Non-pigmented ciliary epithelial cell (primary cell): ENCODE measurements at regions not wholly inside any gene's neighbourhood (a gene's known extent, or its start where the extent isn't known, plus 50 kb on each side); places are given as distances from the start of the nearest gene placed in this dataset.
"Not testable (repeated sequence)": the region's sequence is repeated elsewhere in the genome, so short reads cannot be mapped to it uniquely, and the experiment has no call there.

Experiments used
- DNase-seq: peaks from one replicate; pipeline ENCODE4 v3.0.0-alpha.2; 2010; ENCODE audit warnings: low read depth

DNA sequence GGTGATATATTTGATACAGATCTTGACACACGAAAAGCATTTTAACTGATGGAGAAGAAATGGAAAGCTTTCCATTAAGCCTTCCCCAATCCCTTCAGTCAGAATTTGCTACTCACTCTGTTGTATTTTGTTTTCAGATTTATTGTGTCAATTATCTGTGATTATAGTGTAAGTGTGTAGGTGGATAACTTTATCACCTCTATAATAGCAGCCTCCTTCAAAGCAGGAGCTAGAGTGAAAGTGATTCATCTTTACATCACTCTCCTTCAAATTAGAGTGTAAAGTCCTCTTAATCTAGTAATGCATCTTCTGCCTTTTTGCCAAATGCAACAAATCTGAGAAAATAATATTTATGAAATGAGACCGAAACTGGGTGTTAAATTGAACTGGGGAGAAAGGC, 459.7 kb upstream of the ZP4 start:
- DNase-seq = no peak

DNA sequence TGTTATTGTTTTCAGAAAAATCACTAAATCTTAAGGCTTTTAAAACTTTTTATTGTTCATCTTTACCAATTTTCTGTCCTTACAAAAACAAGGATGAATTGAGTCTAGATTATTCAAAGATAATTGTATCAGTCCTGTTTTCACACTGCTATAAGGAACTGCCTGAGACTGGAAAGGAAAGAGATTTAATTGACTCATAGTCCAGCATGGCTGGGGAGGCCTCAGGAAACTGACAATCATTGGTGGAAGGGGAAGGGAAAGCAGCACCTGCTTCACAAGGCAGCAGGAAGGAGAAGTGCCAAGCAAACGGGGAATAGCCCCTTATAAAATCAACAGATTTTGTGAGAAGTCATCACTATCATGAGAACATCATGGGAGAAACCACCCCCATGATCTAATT, 455.6 kb upstream of the ZP4 start:
- DNase-seq = no peak

DNA sequence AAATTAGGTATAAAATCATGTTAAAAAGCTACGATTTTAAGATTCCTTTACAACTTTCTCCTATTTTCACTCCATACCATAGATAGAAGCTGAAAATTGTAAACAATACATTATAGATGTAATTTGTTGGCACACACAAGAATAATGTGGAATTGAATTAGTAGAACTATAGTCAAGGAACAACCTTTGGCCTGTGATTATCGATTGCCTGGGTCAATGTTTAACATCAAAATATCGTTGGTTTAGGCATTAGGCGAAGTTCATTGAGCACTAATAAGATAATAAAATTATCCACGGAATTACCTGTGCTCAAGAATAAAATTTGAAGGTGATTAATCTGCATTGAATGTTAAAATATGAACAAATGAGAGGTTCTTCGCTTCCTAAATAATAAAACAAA, 455.1 kb upstream of the ZP4 start:
- DNase-seq = no peak

DNA sequence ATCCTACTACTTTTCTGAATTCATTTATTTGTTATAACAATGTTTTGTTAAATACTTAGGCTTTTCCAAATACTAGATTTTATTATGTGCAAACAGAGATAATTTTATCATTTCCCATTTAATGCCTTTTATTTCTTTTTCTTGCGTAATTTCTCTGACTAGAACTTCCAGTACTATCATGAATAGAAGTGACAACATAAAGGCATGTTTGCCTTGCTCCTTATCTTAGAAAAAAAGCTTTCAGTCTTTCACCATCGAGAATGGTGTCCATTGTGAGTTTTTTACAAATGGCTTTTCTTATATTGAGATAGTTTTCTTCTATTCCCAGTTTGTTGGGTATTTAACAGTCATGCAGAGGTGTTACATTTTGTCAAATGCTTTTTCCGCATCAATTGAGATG, 453.1 kb upstream of the ZP4 start:
- DNase-seq = no peak

DNA sequence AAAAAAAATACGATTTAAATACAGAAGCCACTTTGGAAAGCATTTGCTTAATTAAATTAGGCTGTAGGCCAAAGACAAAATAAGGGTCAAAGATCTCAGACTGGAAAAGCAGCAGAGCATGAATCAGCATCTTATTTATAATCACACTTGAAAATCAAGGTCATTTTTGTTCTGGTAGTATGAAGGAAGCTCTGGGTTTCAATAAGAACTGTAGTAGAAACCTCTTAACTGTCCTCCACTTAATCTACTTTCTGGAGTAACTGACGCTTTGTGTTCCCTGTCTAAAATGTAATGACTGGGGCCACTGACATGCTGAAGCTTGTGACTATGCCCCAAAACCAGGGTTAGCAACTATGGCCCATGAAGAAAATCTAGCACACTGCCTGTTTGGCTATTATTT, 450.7 kb upstream of the ZP4 start:
- no peak for DNase-seq

DNA sequence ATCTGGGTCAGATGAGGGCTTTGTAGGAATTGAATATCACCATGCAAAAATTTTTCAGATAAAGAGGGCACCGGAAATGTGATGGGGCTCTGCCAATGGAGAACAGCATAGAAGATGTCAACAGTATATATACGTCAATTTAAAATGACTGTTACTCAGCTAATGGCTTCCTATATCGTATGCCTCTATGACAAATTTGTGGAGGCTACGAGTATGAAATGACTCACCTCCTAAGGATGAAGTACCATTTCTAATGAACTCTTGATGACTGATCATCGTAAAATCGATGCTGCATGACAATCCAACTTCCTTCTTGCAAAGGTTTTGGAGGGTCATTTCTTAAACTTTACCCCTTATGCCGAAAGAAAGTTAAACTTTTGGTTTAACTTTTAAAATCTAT, 450.3 kb upstream of the ZP4 start:
- no peak for DNase-seq

DNA sequence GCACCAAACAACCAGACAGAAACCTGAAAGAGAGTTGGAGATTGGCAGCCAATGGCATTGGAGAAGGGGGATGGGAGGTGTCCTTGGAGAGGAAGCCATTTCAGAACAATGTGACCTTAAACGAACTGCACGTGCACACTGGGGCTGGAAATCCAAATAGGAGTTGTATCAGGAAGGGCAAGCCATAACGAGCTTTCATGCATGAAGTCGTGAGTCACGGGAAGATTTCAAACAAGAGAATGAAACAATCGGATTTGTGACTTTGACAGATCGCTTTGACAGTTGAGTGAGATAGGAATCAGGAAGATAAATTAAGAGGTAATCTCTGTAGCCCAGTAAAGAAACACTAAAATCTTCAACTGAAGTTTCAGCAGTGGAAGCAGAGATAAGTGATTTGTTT, 445.8 kb upstream of the ZP4 start:
- no peak for DNase-seq

DNA sequence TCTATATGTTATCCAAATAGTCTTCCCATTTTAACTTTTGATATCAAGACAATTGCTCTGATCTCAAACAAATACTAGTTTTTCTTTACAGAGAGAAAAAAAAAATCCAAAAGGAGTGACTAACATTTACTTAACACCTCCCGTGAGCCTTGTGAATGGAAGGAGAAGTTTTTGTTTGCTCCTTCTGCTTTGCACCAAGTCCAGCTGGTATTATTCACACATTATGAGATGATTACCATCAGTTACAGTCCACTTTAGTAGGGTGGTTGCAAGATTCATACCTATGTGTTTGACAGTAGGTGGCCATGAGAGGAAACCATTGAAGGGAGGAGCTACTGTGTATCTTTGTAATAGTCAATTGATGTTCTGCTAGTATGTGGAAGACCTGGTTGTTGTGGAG, 443.4 kb upstream of the ZP4 start:
- no peak for DNase-seq

DNA sequence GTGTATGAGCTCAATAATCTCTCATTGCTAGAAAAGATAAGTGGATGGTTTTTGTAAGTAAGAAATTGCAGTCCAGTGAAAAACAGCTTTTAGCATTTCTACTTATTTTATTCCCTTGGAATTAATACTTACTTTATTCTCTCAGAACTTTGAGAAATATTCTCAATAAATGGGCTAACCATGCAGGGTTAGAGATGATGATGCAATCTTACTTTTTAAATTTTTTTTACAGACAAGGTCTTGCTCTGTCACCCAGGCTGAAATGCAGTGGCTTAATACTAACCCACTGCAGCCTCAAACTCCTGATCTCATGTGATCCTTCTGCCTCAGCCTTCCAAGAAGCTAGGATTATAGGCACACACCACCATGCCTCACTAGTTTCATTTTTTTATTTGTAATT, 440.8 kb upstream of the ZP4 start:
- DNase-seq = no peak

DNA sequence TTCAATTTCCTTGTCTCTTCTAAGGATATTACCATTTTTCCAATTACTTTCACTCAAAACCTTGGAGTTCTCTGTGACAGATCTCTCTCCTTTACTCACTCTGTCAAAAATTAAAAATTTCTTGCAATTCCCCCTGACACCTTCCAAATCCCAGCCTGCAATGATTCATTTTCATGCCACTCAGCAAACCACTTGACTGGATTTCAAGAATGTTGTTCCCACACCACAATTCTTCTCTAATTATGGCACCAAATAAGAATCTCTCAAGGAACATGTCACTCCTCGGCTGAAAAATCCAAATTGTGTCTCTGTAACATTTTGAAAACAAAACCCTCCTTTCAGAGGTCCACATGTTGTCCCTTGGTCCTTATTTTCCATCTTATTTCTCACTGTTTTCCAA, 438.9 kb upstream of the ZP4 start:
- DNase-seq = no peak

DNA sequence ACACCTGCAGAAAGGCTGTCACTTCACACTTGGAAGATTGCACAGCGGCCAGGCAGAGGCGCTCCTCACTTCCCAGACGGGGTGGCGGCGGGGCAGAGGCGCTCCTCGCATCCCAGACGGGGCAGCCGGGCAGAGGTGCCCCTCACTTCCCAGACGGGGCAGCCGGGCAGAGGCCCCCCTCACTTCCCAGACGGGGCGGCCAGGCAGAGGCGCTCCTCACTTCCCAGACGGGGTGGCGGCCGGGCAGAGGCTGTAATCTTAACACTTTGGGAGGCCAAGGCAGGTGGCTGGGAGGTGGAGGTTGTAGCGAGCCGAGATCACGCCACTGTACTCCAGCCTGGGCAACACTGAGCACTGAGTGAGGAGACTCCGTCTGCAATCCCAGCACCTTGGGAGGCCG, 436.3 kb upstream of the ZP4 start:
- DNase-seq = not testable (repeated sequence)

DNA sequence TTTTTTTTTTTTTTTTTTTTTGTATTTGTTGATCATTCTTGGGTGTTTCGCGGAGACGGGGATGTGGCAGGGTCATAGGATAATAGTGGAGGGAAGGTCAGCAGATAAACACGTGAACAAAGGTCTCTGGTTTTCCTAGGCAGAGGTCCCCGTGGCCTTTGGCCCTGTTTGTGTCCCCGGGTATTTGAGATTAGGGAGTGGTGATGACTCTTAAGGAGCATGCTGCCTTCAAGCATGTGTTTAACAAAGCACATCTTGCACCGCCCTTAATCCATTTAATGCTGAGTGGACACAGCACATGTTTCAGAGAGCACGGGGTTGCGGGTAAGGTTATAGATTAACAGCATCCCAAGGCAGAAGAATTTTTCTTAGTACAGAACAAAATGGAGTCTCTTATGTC, 435.8 kb upstream of the ZP4 start:
- DNase-seq = not testable (repeated sequence)

DNA sequence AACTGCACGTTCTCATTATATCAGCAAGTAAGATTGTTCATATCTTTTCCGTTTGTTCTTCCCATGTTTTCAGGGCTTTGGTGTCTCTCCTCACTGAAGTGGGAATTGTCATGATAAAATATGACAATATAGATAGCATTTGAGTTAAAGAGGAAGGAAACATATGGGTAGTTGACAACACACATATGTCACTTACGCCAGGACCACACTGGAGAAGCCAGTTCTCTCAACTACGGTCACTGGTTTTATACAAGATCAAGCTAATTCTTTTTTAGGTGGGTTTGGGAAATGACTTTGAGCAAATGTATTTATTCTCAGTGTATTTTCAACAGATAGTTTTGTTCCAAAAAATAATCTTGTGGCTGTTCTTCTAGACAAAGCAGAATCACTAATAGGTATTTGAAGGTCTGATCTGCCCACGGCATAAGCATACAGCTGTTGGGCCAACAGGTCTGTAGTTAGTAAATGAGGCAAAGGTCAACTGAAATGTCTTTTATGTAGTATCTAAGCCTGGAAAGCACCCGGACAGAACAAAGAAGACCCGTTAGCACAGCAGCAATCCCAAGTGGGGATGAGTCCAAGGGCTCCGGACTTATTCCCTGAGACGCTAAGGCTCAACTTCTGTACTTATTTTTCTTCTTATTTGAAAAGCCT, 433.6 kb upstream of the ZP4 start:
- no peak for DNase-seq

DNA sequence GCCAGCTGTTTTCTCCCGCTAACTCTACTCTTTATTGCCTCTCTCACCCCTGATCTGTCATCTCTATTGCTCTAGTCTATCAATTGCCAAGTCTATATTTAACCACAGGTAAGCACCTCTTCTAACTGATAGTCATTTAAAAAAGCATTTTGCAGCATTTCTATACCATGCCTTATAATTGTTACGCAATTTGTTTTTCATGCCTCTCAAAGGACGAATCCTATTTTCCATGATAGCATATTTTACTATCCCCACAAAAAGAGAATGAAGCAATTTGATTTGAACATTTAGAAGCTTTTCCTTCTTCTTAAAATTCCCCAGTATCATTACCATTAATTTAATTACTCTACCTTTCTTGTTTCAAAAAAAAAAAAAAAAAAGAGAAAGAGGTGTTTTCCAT, 432.8 kb upstream of the ZP4 start:
- no peak for DNase-seq

DNA sequence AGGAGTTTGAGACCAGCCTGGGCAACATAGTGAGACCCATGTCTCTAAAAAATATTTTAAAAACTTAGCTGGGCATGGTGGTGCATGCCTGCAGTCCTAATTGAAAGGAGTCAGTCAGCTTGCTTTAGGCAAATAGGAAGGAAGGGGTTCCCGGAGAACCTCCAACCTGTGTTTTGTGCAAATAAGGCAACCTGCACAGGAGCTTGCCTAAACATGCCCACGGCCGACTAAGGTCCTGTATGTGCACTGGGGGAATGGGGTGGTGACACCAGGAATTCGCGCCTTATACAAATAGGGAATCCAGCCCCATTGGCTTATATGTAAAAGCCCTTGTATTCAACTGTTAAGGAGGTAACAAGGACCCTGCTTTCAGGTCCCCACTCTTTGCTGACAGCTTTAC, 429.2 kb upstream of the ZP4 start:
- no peak for DNase-seq

DNA sequence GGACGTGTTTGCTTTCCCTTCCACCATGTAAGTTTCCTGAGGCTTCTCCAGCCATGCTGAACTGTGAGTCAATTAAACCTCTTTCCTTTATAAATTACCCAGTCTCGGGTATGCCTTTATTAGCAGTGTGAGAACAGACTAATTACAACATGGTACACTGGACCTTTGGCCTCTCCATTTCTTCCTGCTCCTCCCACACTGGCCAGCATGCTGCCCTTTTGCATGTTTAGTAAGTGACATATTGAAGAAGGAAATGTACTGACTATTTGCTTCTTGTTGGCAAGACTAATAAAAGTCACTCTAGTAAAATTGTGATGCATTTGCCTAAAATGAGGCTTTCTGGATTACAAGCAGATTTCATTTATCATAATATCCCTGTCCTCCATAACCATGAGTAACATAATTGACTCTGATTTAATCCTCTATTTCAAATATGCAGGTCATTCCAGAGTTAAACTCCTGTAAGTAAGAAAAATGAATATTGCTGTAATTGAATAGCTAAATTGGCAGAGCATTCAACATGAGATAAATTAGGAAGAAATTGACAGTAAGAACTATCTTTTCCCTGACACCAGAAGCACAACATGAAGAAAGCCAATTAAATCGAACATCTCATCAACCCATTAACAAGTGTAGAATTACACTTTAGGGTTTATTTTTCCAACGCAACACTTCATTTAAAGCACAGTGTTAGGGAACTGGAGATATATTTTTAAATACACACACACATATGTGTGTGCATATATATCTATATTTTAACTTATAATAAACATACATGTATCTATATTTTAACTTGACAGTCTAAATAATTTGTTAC, 427.8 kb upstream of the ZP4 start:
- DNase-seq = no peak

DNA sequence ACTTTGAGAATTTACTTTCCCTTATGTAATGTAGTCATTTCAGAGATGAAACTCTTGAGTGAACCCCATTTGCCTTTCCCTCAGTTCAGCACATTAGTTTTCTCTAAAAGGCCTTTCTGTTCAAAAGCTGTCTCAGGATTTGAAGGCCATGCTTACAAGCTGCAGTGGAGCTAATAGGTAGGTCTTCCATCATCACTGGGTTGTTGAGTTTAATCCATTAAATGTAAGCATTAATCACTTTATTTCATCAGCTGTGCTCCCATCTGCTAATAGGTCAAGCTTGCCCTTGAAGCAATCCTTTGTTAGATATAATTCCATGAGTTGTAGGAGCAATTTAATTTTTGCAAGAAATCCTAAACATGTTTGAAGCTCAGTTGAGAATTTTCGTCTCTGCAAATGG, 422.2 kb upstream of the ZP4 start:
- no peak for DNase-seq

DNA sequence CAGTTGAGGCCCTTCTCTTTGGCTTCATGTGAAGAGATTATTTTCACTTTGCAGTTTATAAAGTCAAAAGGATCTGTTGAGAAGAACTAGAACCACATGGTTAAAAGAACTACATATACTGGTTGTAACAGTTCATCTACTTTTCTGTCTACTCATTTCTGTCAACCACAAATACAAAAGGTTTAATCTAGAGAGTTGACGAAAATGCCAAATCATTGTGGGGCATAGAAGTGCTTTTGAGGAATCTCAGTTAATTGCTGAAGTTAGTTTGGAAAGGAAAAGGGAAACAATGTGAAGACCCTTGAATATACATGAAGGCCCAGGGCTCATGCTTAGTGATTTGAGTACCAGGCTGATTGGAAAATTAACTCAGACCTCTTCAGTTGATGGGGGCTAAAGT, 415.7 kb upstream of the ZP4 start:
- no peak for DNase-seq

DNA sequence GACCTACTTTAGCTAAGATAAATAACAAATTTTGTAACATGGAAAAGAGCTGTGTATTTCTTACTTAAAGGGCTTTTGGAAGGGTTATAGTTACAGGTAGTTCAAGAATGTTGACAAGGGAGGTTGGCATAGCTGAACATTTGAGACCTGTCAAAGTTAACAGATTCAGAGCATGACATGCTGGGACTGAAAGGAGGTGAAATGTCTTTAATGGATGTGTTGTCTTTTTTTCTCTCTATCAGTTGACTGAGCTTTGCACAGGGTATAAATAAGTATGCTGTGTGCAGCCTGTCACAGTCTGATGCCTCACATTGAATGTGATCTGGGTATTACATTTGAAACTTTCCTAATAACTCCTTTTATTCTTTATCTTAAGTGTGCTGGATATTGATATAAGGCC, 411.9 kb upstream of the ZP4 start:
- DNase-seq = no peak

DNA sequence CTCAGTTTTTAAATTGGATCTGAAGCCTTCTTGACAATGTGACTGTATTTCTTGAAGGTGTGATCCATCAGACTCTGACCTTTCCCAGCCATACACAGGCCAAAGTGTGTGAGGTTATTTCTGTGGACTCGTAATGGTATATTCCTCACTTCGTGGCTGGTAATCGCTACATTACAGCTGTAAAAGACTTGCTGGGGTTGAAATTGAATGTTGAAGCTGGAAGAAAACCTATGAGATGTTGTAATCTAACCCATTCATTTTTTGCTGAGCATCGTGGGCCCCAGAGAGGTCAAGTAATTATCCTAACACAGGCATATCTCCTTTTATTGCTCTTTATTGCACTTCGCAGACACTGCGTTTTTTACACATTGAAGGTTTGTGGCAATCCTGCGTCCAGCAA, 405.6 kb upstream of the ZP4 start:
- no peak for DNase-seq

DNA sequence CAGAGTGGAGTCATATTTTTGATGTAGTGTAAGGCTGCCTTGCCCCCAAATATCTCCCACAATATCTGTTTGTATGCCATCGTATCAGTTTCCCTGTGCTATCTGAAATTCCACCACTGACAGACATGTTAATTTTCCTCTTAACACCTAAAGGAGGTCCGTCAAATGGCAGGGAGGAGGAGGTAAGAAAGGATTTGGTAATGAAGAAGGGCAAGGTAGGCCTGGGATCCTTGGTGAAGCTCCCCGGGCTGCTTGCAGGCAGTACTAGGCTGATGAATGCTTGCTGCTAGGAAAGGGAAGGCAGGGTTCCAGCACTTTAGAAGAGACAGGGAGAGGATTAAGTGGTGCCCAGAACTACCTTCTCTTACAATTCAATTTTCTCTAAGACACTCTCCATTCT, 402.4 kb upstream of the ZP4 start:
- no peak for DNase-seq

DNA sequence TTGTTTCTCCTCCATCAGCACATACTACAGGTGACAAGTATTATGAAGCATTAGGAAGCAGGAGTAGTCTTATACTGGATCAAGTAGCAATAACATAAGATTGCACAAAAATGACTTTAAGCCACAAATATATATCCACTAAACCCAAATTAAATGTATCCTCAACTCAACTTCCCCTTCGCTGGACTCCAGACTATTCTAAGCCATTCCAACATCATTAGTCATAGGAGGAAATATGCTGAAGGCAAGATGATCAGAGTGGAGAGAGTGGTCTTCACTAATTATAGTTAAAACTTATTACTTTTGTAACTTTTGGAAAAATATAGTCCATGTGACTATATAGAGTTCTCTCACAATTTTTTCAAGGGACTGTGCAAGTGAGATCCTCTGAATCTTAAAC, 390.7 kb upstream of the ZP4 start:
- peak; percentile 6 for DNase-seq

DNA sequence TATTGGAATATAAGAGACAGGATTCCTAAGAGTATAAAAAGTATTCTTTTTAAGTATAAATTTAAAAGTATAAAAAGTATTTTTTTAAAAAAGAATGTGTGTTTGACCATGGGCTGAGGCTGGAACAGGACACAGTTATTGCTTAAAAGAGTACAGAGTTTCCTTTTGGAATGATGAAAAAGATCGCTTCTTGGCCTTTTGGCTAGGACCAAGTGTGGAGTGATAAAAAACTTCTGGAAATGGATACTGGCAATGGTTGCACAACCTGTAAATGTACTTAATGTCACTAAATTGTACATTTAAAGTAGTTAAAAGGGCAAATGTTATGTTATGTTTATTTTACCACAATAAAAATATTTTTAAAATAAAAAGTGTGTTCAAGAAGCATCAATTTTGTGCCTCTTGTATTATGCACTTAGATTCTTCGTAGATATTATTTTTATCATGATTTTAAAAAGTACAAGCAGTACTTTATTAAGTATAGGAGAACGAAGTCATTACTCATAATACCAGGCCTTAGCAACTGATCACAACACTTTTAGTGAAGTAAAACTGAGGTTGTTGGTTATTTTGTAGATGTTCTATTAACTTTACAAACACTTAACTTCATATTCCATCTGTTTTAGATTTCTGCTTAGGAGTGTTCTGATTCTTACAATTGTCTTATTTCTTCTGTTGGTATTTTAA, 389.1 kb upstream of the ZP4 start:
- DNase-seq = no peak

DNA sequence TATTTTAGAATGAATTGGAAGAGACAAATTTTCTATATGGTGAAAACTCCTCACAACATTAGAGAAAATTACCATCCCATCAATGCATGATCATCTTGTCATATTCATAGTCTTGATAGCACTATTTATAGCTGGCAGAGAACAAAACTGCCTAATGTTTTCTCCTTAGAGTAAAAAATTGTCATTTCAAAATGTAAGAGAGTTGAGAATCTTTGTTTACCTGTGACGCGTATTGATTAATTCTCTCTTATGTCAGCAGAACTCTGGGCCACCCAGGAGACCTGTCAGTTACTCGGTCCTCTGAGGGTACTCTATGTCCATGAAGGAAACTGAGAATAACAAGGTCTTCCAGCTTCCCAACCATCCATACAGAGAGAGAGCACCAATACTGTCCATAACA, 381.4 kb upstream of the ZP4 start:
- DNase-seq = no peak
